SK-N-SH (cell line): ENCODE measurements at regions not wholly inside any gene's neighbourhood (a gene's known extent, or its start where the extent isn't known, plus 50 kb on each side); places are given as distances from the start of the nearest gene placed in this dataset.
"Not testable (repeated sequence)": the region's sequence is repeated elsewhere in the genome, so short reads cannot be mapped to it uniquely, and the experiment has no call there.

Experiments
- CTCF ChIP-seq: fragments of 200-600 bp; sonication (generic); IDR thresholded peaks from 2 replicates; pipeline ENCODE4 v1.6.1; 2017; ENCODE audit warnings: antibody characterized with exemption, mild to moderate bottlenecking, moderate library complexity
- EZH2phosphoT487 ChIP-seq: fragments of 200-600 bp; sonication (generic); IDR thresholded peaks from 2 replicates; pipeline ENCODE4 v1.6.1; 2017; ENCODE audit warnings: low read depth, mixed run types, mild to moderate bottlenecking, antibody characterized with exemption, moderate library complexity, borderline replicate concordance
- MAX ChIP-seq: IDR thresholded peaks from 2 replicates; pipeline ENCODE4 v1.4.0; 2012; ENCODE audit warnings: low read depth
- NRF1 ChIP-seq: IDR thresholded peaks from 2 replicates; pipeline ENCODE4 v1.6.1; 2012; ENCODE audit warnings: low read depth, mild to moderate bottlenecking, low read length
- TCF12 ChIP-seq: IDR thresholded peaks from 2 replicates; pipeline ENCODE4 v1.4.0; 2012

- not testable (repeated sequence) for TF ChIP-seq NRF1, CTCF, MAX, EZH2phosphoT487, TCF12
These were observed 59.5 kb downstream of the CTSL start for GRCh38 chr9:87785315-87785970.
